ENCODE measurements at regions not wholly inside any gene's neighbourhood (a gene's known extent, or its start where the extent isn't known, plus 50 kb on each side); places are given as distances from the start of the nearest gene placed in this dataset.
"Not testable (repeated sequence)": the region's sequence is repeated elsewhere in the genome, so short reads cannot be mapped to it uniquely, and the experiment has no call there.

GRCh38 chr9:11144746-11145145, 531.9 kb upstream of the PTPRD start:
- no peak for DNase-seq (ENCODE audit: low spot score)

GRCh38 chr9:11148189-11148588, 535.4 kb upstream of the PTPRD start:
- DNase-seq (ENCODE audit: low spot score): no peak

- no peak for DNase-seq (ENCODE audit: low spot score)
Observed at GRCh38 chr9:11149065-11149464, 536.3 kb upstream of the PTPRD start.

GRCh38 chr9:11158063-11158462, 545.3 kb upstream of the PTPRD start:
- DNase-seq (ENCODE audit: low spot score): no peak

GRCh38 chr9:11158676-11159075, 545.9 kb upstream of the PTPRD start:
- no peak for DNase-seq (ENCODE audit: low spot score)

- DNase-seq (ENCODE audit: low spot score): no peak
Observed at GRCh38 chr9:11159318-11159862, 546.6 kb upstream of the PTPRD start.

GRCh38 chr9:11163843-11164242, 551.0 kb upstream of the PTPRD start:
- DNase-seq (ENCODE audit: low spot score): no peak

GRCh38 chr9:11182001-11182400, 569.2 kb upstream of the PTPRD start:
- DNase-seq (ENCODE audit: low spot score): no peak

- no peak for DNase-seq (ENCODE audit: low spot score)
Observed at GRCh38 chr9:11190719-11191118, 577.9 kb upstream of the PTPRD start.

GRCh38 chr9:11192993-11193392, 580.2 kb upstream of the PTPRD start:
- no peak for DNase-seq (ENCODE audit: low spot score)

GRCh38 chr9:11194246-11194645, 581.4 kb upstream of the PTPRD start:
- DNase-seq (ENCODE audit: low spot score): no peak

- not testable (repeated sequence) for DNase-seq (ENCODE audit: low spot score)
Observed at GRCh38 chr9:11196840-11197365, 584.1 kb upstream of the PTPRD start.

GRCh38 chr9:11199335-11199734, 586.5 kb upstream of the PTPRD start:
- no peak for DNase-seq (ENCODE audit: low spot score)

GRCh38 chr9:11204521-11204920, 591.7 kb upstream of the PTPRD start:
- DNase-seq (ENCODE audit: low spot score): no peak

- DNase-seq (ENCODE audit: low spot score): no peak
Observed at GRCh38 chr9:11206925-11207324, 594.1 kb upstream of the PTPRD start.

- DNase-seq (ENCODE audit: low spot score): no peak
Observed at GRCh38 chr9:11233696-11234095, 620.9 kb upstream of the PTPRD start.

GRCh38 chr9:11235061-11235460, 622.3 kb upstream of the PTPRD start:
- DNase-seq (ENCODE audit: low spot score): no peak

GRCh38 chr9:11241779-11242178, 629.0 kb upstream of the PTPRD start:
- no peak for DNase-seq (ENCODE audit: low spot score)

GRCh38 chr9:11257992-11258391, 645.2 kb upstream of the PTPRD start:
- DNase-seq (ENCODE audit: low spot score): no peak

- no peak for DNase-seq (ENCODE audit: low spot score)
Observed at GRCh38 chr9:11269036-11269435, 656.2 kb upstream of the PTPRD start.

GRCh38 chr9:11275158-11275695, 662.4 kb upstream of the PTPRD start:
- DNase-seq (ENCODE audit: low spot score): no peak

- no peak for DNase-seq (ENCODE audit: low spot score)
Observed at GRCh38 chr9:11312966-11313365, 700.2 kb upstream of the PTPRD start.

GRCh38 chr9:11318946-11319345, 706.1 kb upstream of the PTPRD start:
- no peak for DNase-seq (ENCODE audit: low spot score)

- no peak for DNase-seq (ENCODE audit: low spot score)
Observed at GRCh38 chr9:11319538-11319937, 706.7 kb upstream of the PTPRD start.
